OCI-LY3 (cell line): ENCODE measurements at regions not wholly inside any gene's neighbourhood (a gene's known extent, or its start where the extent isn't known, plus 50 kb on each side); places are given as distances from the start of the nearest gene placed in this dataset.

Experiments
- H2AFZ ChIP-seq: fragments of 200-600, 300-600 bp; shearing (Covaris generic); 2 replicates; pipeline ENCODE4 v1.6.0; 2014; ENCODE audit warnings: antibody characterized with exemption, low read depth, low read length
- H3K27ac ChIP-seq: fragments of 200-600, 300-600 bp; sonication (generic); 2 replicates; pipeline ENCODE4 v1.5.1; 2014; ENCODE audit warnings: mild to moderate bottlenecking, low read length, moderate library complexity, mixed read lengths
- H3K27me3 ChIP-seq: fragments of 200-600, 300-600 bp; sonication (generic); 2 replicates; pipeline ENCODE4 v1.6.1; 2014; ENCODE audit warnings: low read depth, low read length, mixed read lengths
- H3K36me3 ChIP-seq: fragments of 200-600, 300-600 bp; sonication (generic); replicated peaks from 2 replicates; pipeline ENCODE3; 2014; ENCODE audit warnings: low read depth, low read length, mixed read lengths
- H3K4me1 ChIP-seq: fragments of 300-600, 200-600 bp; sonication (generic); 2 replicates; pipeline ENCODE4 v1.6.1; 2014; ENCODE audit warnings: low read length, mixed read lengths
- H3K4me2 ChIP-seq: fragments of 200-600, 300-600 bp; sonication (generic); 2 replicates; pipeline ENCODE4 v1.6.1; 2014; ENCODE audit warnings: low read length, mixed read lengths
- H3K4me3 ChIP-seq: fragments of 300-600, 200-600 bp; sonication (generic); 2 replicates; pipeline ENCODE4 v1.5.1; 2014; ENCODE audit warnings: antibody characterized with exemption, mild to moderate bottlenecking, low read length, moderate library complexity
- H3K79me2 ChIP-seq: fragments of 300-600, 200-600 bp; shearing (Covaris generic); 2 replicates; pipeline ENCODE4 v1.6.1; 2014; ENCODE audit warnings: mild to moderate bottlenecking, low read length, mixed read lengths
- H3K9ac ChIP-seq: fragments of 300-600, 200-600 bp; shearing (Covaris generic); 2 replicates; pipeline ENCODE4 v1.6.0; 2014; ENCODE audit warnings: mild to moderate bottlenecking, low read length, moderate library complexity
- H3K9me3 ChIP-seq: fragments of 200-600, 300-600 bp; shearing (Covaris generic); 2 replicates; pipeline ENCODE4 v1.6.1; 2014; ENCODE audit warnings: low read length, mixed read lengths; ENCODE audit not compliant: insufficient read depth
- H4K20me1 ChIP-seq: fragments of 200-600, 300-600 bp; sonication (generic); 2 replicates; pipeline ENCODE4 v1.6.1; 2016; ENCODE audit warnings: low read length, mixed read lengths; ENCODE audit not compliant: insufficient read depth
- CTCF ChIP-seq: fragments of 200-600, 300-600 bp; sonication (generic); IDR thresholded peaks from 2 replicates; pipeline ENCODE4 v1.5.1; 2014; ENCODE audit warnings: antibody characterized with exemption, low read length, low read depth
- EZH2phosphoT487 ChIP-seq: fragments of 200-600 bp; shearing (Covaris generic); IDR thresholded peaks from 2 replicates; pipeline ENCODE4 v1.6.1; 2018; ENCODE audit warnings: antibody characterized with exemption, mixed run types, low read depth

GRCh38 chr3:178960181-178960580 is 111.4 kb downstream of the ZMAT3 start:
- Histone ChIP-seq H3K36me3 (peaks cover 19% of the 10 kb centered on the region), H3K4me2 (no peak overlapping the region), H3K79me2 (no peaks in the 10 kb centered on the region), H3K9me3 (no peaks in the 10 kb centered on the region), H3K27ac (no peak overlapping the region), H2AFZ (no peak overlapping the region), H3K9ac (no peak overlapping the region), H3K27me3 (no peaks in the 10 kb centered on the region), H3K4me3 (no peak overlapping the region), H3K4me1 (no peaks in the 10 kb centered on the region), H4K20me1 (no peaks in the 10 kb centered on the region)
- TF ChIP-seq EZH2phosphoT487 (no peak), CTCF (no peak)

GRCh38 chr3:178950676-178951075 is 120.9 kb downstream of the ZMAT3 start:
- Histone ChIP-seq H4K20me1 (no peaks in the 10 kb centered on the region), H3K79me2 (no peaks in the 10 kb centered on the region), H3K4me2 (no peak overlapping the region), H3K9me3 (no peaks in the 10 kb centered on the region), H3K36me3 (peaks cover 27% of the 10 kb centered on the region), H3K9ac (no peak overlapping the region), H3K4me1 (no peaks in the 10 kb centered on the region), H3K27me3 (no peaks in the 10 kb centered on the region), H2AFZ (no peak overlapping the region), H3K4me3 (no peak overlapping the region), H3K27ac (no peak overlapping the region)
- no peak for TF ChIP-seq EZH2phosphoT487
- no peak for TF ChIP-seq CTCF

GRCh38 chr3:178949896-178950295 is 121.7 kb downstream of the ZMAT3 start:
- H3K79me2 ChIP-seq = no peaks in the 10 kb centered on the region
- no peak overlapping the region for H3K9ac ChIP-seq
- no peak overlapping the region for H3K4me2 ChIP-seq
- H4K20me1 ChIP-seq = no peaks in the 10 kb centered on the region
- TF ChIP-seq EZH2phosphoT487 = no peak
- TF ChIP-seq CTCF = no peak
- H3K4me3 ChIP-seq = no peak overlapping the region
- no peak overlapping the region for H3K27ac ChIP-seq
- no peaks in the 10 kb centered on the region for H3K4me1 ChIP-seq
- no peaks in the 10 kb centered on the region for H3K9me3 ChIP-seq
- no peaks in the 10 kb centered on the region for H3K27me3 ChIP-seq
- H3K36me3 ChIP-seq = peaks cover 29% of the 10 kb centered on the region
- no peak overlapping the region for H2AFZ ChIP-seq

GRCh38 chr3:178948546-178948945 is 123.1 kb downstream of the ZMAT3 start:
- Histone ChIP-seq H3K4me2 (no peak overlapping the region), H3K27me3 (no peaks in the 10 kb centered on the region), H3K79me2 (no peaks in the 10 kb centered on the region), H4K20me1 (no peaks in the 10 kb centered on the region), H3K4me1 (no peaks in the 10 kb centered on the region), H3K9me3 (no peaks in the 10 kb centered on the region), H3K9ac (no peak overlapping the region), H3K4me3 (no peak overlapping the region), H2AFZ (no peak overlapping the region), H3K27ac (no peak overlapping the region), H3K36me3 (peaks cover 42% of the 10 kb centered on the region)
- no peak for TF ChIP-seq CTCF
